Neural crest cell (in vitro differentiated cells): ENCODE measurements at regions not wholly inside any gene's neighbourhood (a gene's known extent, or its start where the extent isn't known, plus 50 kb on each side); places are given as distances from the start of the nearest gene placed in this dataset.

Experiments used
- DNase-seq: peaks from one replicate; pipeline ENCODE4 v3.0.0; 2021; ENCODE audit warnings: low read depth, mixed read lengths, low spot score
- H3K27ac Mint-ChIP-seq: one replicate; pipeline ENCODE4 v1.8.0; 2021; ENCODE audit warnings: mild to moderate bottlenecking, mixed read lengths; ENCODE audit not compliant: unreplicated experiment
- H3K27me3 Mint-ChIP-seq: 2 replicates; pipeline ENCODE4 v1.8.0; 2021; ENCODE audit warnings: low read depth, mild to moderate bottlenecking, mixed read lengths
- H3K36me3 Mint-ChIP-seq: 2 replicates; pipeline ENCODE4 v1.8.0; 2021; ENCODE audit warnings: low read depth, mild to moderate bottlenecking, mixed read lengths
- H3K4me1 Mint-ChIP-seq: 2 replicates; pipeline ENCODE4 v1.8.0; 2021; ENCODE audit warnings: mixed read lengths
- H3K4me3 Mint-ChIP-seq: one replicate; pipeline ENCODE4 v1.8.0; 2021; ENCODE audit warnings: mild to moderate bottlenecking, mixed read lengths
- H3K9me3 Mint-ChIP-seq: 2 replicates; pipeline ENCODE4 v1.8.0; 2021; ENCODE audit warnings: mixed read lengths
- CTCF ChIP-seq: fragments of 200-600 bp; sonication (generic); conservative IDR thresholded peaks from 2 replicates; pipeline ENCODE4 v1.5.0; 2021; ENCODE audit warnings: antibody characterized with exemption, mild to moderate bottlenecking

- peaks cover 39% of the 10 kb centered on the region for H3K4me1 Mint-ChIP-seq
- no peaks in the 10 kb centered on the region for H3K27me3 Mint-ChIP-seq
- H3K4me3 Mint-ChIP-seq: no peak overlapping the region
- no peak overlapping the region for H3K27ac Mint-ChIP-seq
- no peaks in the 10 kb centered on the region for H3K9me3 Mint-ChIP-seq
- no peak for DNase-seq
- H3K36me3 Mint-ChIP-seq: no peaks in the 10 kb centered on the region
- TF ChIP-seq CTCF: no peak
Measured at GRCh38 chrX:39953879-39954278, 143.9 kb downstream of the BCOR start.

GRCh38 chrX:39954851-39955250 lies 142.9 kb downstream of the BCOR start:
- Mint-ChIP-seq H3K27me3 (no peaks in the 10 kb centered on the region), H3K27ac (no peak overlapping the region), H3K9me3 (no peaks in the 10 kb centered on the region), H3K36me3 (no peaks in the 10 kb centered on the region), H3K4me1 (peaks cover 29% of the 10 kb centered on the region), H3K4me3 (no peak overlapping the region)
- TF ChIP-seq CTCF: no peak
- no peak for DNase-seq

GRCh38 chrX:39955625-39956024 lies 142.1 kb downstream of the BCOR start:
- no peaks in the 10 kb centered on the region for H3K9me3 Mint-ChIP-seq
- H3K36me3 Mint-ChIP-seq: no peaks in the 10 kb centered on the region
- no peaks in the 10 kb centered on the region for H3K27me3 Mint-ChIP-seq
- no peak overlapping the region for H3K27ac Mint-ChIP-seq
- H3K4me3 Mint-ChIP-seq: no peak overlapping the region
- DNase-seq: no peak
- TF ChIP-seq CTCF: no peak
- H3K4me1 Mint-ChIP-seq: peaks cover 27% of the 10 kb centered on the region

- Mint-ChIP-seq H3K27me3 (no peaks in the 10 kb centered on the region), H3K4me1 (peaks cover 27% of the 10 kb centered on the region), H3K27ac (no peak overlapping the region), H3K36me3 (no peaks in the 10 kb centered on the region), H3K4me3 (no peak overlapping the region), H3K9me3 (no peaks in the 10 kb centered on the region)
- TF ChIP-seq CTCF: no peak
- DNase-seq: no peak
Measured at GRCh38 chrX:39956803-39957394, 140.9 kb downstream of the BCOR start.

- H3K27ac Mint-ChIP-seq: no peak overlapping the region
- H3K4me1 Mint-ChIP-seq: peaks cover 26% of the 10 kb centered on the region
- DNase-seq: no peak
- TF ChIP-seq CTCF: no peak
- no peaks in the 10 kb centered on the region for H3K9me3 Mint-ChIP-seq
- H3K36me3 Mint-ChIP-seq: no peaks in the 10 kb centered on the region
- H3K27me3 Mint-ChIP-seq: no peaks in the 10 kb centered on the region
- no peak overlapping the region for H3K4me3 Mint-ChIP-seq
Measured at GRCh38 chrX:39957816-39958566, 139.8 kb downstream of the BCOR start.
